OCI-LY3 (cell line): ENCODE measurements at regions not wholly inside any gene's neighbourhood (a gene's known extent, or its start where the extent isn't known, plus 50 kb on each side); places are given as distances from the start of the nearest gene placed in this dataset.

Experiments
- H2AFZ ChIP-seq: fragments of 200-600, 300-600 bp; shearing (Covaris generic); 2 replicates; pipeline ENCODE4 v1.6.0; 2014; ENCODE audit warnings: antibody characterized with exemption, low read depth, low read length
- H3K27ac ChIP-seq: fragments of 200-600, 300-600 bp; sonication (generic); 2 replicates; pipeline ENCODE4 v1.5.1; 2014; ENCODE audit warnings: mild to moderate bottlenecking, low read length, moderate library complexity, mixed read lengths
- H3K27me3 ChIP-seq: fragments of 200-600, 300-600 bp; sonication (generic); 2 replicates; pipeline ENCODE4 v1.6.1; 2014; ENCODE audit warnings: low read depth, low read length, mixed read lengths
- H3K36me3 ChIP-seq: fragments of 200-600, 300-600 bp; sonication (generic); replicated peaks from 2 replicates; pipeline ENCODE3; 2014; ENCODE audit warnings: low read depth, low read length, mixed read lengths
- H3K4me1 ChIP-seq: fragments of 300-600, 200-600 bp; sonication (generic); 2 replicates; pipeline ENCODE4 v1.6.1; 2014; ENCODE audit warnings: low read length, mixed read lengths
- H3K4me2 ChIP-seq: fragments of 200-600, 300-600 bp; sonication (generic); 2 replicates; pipeline ENCODE4 v1.6.1; 2014; ENCODE audit warnings: low read length, mixed read lengths
- H3K4me3 ChIP-seq: fragments of 300-600, 200-600 bp; sonication (generic); 2 replicates; pipeline ENCODE4 v1.5.1; 2014; ENCODE audit warnings: antibody characterized with exemption, mild to moderate bottlenecking, low read length, moderate library complexity
- H3K79me2 ChIP-seq: fragments of 300-600, 200-600 bp; shearing (Covaris generic); 2 replicates; pipeline ENCODE4 v1.6.1; 2014; ENCODE audit warnings: mild to moderate bottlenecking, low read length, mixed read lengths
- H3K9ac ChIP-seq: fragments of 300-600, 200-600 bp; shearing (Covaris generic); 2 replicates; pipeline ENCODE4 v1.6.0; 2014; ENCODE audit warnings: mild to moderate bottlenecking, low read length, moderate library complexity
- H3K9me3 ChIP-seq: fragments of 200-600, 300-600 bp; shearing (Covaris generic); 2 replicates; pipeline ENCODE4 v1.6.1; 2014; ENCODE audit warnings: low read length, mixed read lengths; ENCODE audit not compliant: insufficient read depth
- H4K20me1 ChIP-seq: fragments of 200-600, 300-600 bp; sonication (generic); 2 replicates; pipeline ENCODE4 v1.6.1; 2016; ENCODE audit warnings: low read length, mixed read lengths; ENCODE audit not compliant: insufficient read depth
- CTCF ChIP-seq: fragments of 200-600, 300-600 bp; sonication (generic); IDR thresholded peaks from 2 replicates; pipeline ENCODE4 v1.5.1; 2014; ENCODE audit warnings: antibody characterized with exemption, low read length, low read depth
- EZH2phosphoT487 ChIP-seq: fragments of 200-600 bp; shearing (Covaris generic); IDR thresholded peaks from 2 replicates; pipeline ENCODE4 v1.6.1; 2018; ENCODE audit warnings: antibody characterized with exemption, mixed run types, low read depth

GRCh38 chr4:1576304-1576960, 107.7 kb downstream of the FAM53A start:
- Histone ChIP-seq H3K4me3 (no peak overlapping the region), H3K27ac (no peak overlapping the region), H4K20me1 (no peaks in the 10 kb centered on the region), H3K79me2 (no peaks in the 10 kb centered on the region), H2AFZ (no peak overlapping the region), H3K4me1 (no peaks in the 10 kb centered on the region), H3K4me2 (no peak overlapping the region), H3K27me3 (no peaks in the 10 kb centered on the region), H3K9ac (no peak overlapping the region), H3K36me3 (no peaks in the 10 kb centered on the region), H3K9me3 (no peaks in the 10 kb centered on the region)
- TF ChIP-seq CTCF (no peak), EZH2phosphoT487 (no peak)

GRCh38 chr4:1575418-1576303, 108.5 kb downstream of the FAM53A start:
- no peaks in the 10 kb centered on the region for H4K20me1 ChIP-seq
- no peaks in the 10 kb centered on the region for H3K36me3 ChIP-seq
- no peaks in the 10 kb centered on the region for H3K27me3 ChIP-seq
- no peaks in the 10 kb centered on the region for H3K4me1 ChIP-seq
- no peaks in the 10 kb centered on the region for H3K79me2 ChIP-seq
- no peak overlapping the region for H3K4me3 ChIP-seq
- H3K9me3 ChIP-seq = no peaks in the 10 kb centered on the region
- no peak overlapping the region for H3K9ac ChIP-seq
- H2AFZ ChIP-seq = no peak overlapping the region
- TF ChIP-seq EZH2phosphoT487 (no peak), CTCF (no peak)
- H3K27ac ChIP-seq = no peak overlapping the region
- no peak overlapping the region for H3K4me2 ChIP-seq

- no peaks in the 10 kb centered on the region for H3K4me1 ChIP-seq
- H3K9me3 ChIP-seq = no peaks in the 10 kb centered on the region
- no peaks in the 10 kb centered on the region for H4K20me1 ChIP-seq
- no peak overlapping the region for H3K4me2 ChIP-seq
- H3K27me3 ChIP-seq = no peaks in the 10 kb centered on the region
- no peak overlapping the region for H2AFZ ChIP-seq
- no peaks in the 10 kb centered on the region for H3K36me3 ChIP-seq
- H3K9ac ChIP-seq = no peak overlapping the region
- no peak overlapping the region for H3K27ac ChIP-seq
- H3K4me3 ChIP-seq = no peak overlapping the region
- H3K79me2 ChIP-seq = no peaks in the 10 kb centered on the region
- TF ChIP-seq EZH2phosphoT487 = no peak
- TF ChIP-seq CTCF = no peak
Observed at GRCh38 chr4:1574601-1575417, 109.3 kb downstream of the FAM53A start.
